Naive thymus-derived CD8-positive, alpha-beta T cell (primary cell): ENCODE measurements at regions not wholly inside any gene's neighbourhood (a gene's known extent, or its start where the extent isn't known, plus 50 kb on each side); places are given as distances from the start of the nearest gene placed in this dataset.

Experiments used
- ATAC-seq, 2 donors: fragments of 150-1000 bp; cut with Tn5 transposase in 1 of 2; sonication (Bioruptor Pico), chemical (Tn5 transposase) in 1 of 2; 1 replicate in 1 of 2; 2 replicates in 1 of 2; pipeline ENCODE4 v1.10.0; 2021; ENCODE audit warnings: mild to moderate bottlenecking in 2 of 2, moderate library complexity in 2 of 2
- POLR2A ChIA-PET: fragments of 350-600 bp; sonication (Branson Sonifier 250); formaldehyde crosslinking; loops from one replicate; lab custom pipeline; 2021; ENCODE audit warnings: antibody characterized with exemption; lab: Charles Lee
- DNase-seq, 10 donors: peaks; one replicate each; pipeline versions ENCODE4 v3.0.0 to v3.0.0-alpha.2; 2020 to 2022
- H3K27ac Mint-ChIP-seq, 10 donors: one replicate each; pipeline ENCODE4 v1.8.0; 2020 to 2022; ENCODE audit warnings: mild to moderate bottlenecking in 10 of 10, mixed read lengths in 10 of 10, moderate library complexity in 4 of 10, inconsistent platforms in 1 of 10
- H3K27me3 Mint-ChIP-seq, 5 donors: one replicate each; pipeline ENCODE4 v1.8.0; 2021 to 2022; ENCODE audit warnings: mixed read lengths in 5 of 5
- H3K36me3 Mint-ChIP-seq, 3 donors: one replicate each; pipeline ENCODE4 v1.8.0; 2020 to 2022; ENCODE audit warnings: mixed read lengths in 3 of 3, mild to moderate bottlenecking in 2 of 3, inconsistent platforms in 1 of 3
- H3K4me1 Mint-ChIP-seq, 4 donors: one replicate each; pipeline ENCODE4 v1.8.0; 2021 to 2022; ENCODE audit warnings: mixed read lengths in 4 of 4
- H3K4me3 Mint-ChIP-seq, 10 donors: one replicate each; pipeline ENCODE4 v1.8.0; 2020 to 2022; ENCODE audit warnings: mild to moderate bottlenecking in 10 of 10, mixed read lengths in 10 of 10, moderate library complexity in 6 of 10, inconsistent platforms in 1 of 10
- H3K9me3 Mint-ChIP-seq, 9 donors: one replicate each; pipeline ENCODE4 v1.8.0; 2020 to 2022; ENCODE audit warnings: mixed read lengths in 9 of 9, mild to moderate bottlenecking in 3 of 9, inconsistent platforms in 1 of 9, moderate library complexity in 1 of 9

DNA sequence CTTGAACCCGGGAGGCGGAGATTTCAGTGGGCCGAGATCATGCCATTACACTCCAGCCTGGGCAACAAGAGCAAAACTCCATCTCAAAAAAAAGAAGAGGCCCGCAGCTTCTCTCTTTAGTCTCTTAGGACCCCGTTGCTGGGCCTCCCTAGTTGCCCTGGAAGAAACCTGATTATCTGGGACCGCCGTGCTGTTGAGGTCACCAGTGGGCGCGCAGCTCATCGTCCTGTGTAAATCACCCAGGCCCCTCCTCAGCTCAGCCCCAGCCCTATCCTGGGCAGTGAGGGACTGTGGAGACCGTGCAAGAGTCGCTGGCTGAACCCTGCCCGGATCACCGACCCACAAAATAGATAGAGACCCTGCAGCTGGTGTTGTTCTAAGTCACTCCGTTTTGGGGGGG lies 85.0 kb downstream of the UNCX start:
- Mint-ChIP-seq H3K9me3 (no peaks in the 10 kb centered on the region), H3K4me3 (no peak overlapping the region), H3K4me1 (no peaks in the 10 kb centered on the region), H3K27ac (no peak overlapping the region), H3K27me3 (peaks cover 0 to 22% (median 6%) of the 10 kb centered on the region in 5 donors), H3K36me3 (no peaks in the 10 kb centered on the region)
- POLR2A ChIA-PET, result no interaction called here
- DNase-seq (peak in 1 of 10 donors; percentile 23), ATAC-seq (no peak)

DNA sequence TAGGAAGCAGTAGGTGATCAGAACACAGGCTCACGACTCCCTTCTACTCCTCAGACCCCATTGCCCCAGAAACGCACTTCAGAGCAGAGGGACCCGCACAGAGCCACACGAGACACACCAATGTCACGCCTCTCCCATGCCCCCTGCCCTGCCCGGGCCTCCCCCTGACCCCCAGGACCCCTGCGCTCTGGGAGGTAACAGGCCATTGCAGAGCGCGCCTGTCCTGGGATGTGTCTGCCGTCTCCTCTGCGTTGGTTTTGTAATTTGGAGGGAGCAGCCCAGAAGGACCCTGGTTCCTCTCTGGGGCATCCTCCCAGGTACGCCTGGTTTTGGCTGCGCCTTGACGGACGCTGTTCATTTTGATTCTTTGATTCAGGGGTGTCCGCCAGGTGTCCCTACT lies 85.4 kb downstream of the UNCX start:
- Mint-ChIP-seq H3K36me3 (no peaks in the 10 kb centered on the region), H3K27ac (no peak overlapping the region), H3K9me3 (no peaks in the 10 kb centered on the region), H3K27me3 (peaks cover 0 to 22% (median 6%) of the 10 kb centered on the region in 5 donors), H3K4me1 (no peaks in the 10 kb centered on the region), H3K4me3 (no peak overlapping the region)
- DNase-seq (peak in 1 of 10 donors; percentile 54), ATAC-seq (no peak)
- POLR2A ChIA-PET, result no interaction called here

DNA sequence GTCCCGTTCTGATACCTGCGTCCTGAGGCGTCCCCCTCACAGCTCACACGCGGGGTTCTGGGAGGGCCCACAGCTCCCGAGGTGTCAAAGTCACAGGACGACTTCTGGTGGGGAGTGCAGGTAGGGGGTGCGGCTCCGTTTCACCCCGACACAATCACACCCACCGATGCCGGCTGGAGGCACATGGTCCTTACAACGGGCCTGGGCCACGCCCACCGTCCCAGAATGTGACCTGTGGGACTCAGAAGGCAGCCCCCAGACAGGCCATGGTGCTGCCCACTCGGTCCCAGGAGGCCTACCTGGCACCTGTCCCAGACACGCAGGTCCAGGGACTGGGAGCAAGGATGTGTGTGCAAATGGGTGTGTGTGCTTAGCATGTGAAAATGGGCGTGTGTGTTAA lies 86.0 kb downstream of the UNCX start:
- ATAC-seq, result no peak
- Mint-ChIP-seq H3K4me3 (no peak overlapping the region), H3K27ac (no peak overlapping the region), H3K9me3 (no peaks in the 10 kb centered on the region), H3K27me3 (peaks cover 0 to 25% (median 8%) of the 10 kb centered on the region in 5 donors), H3K36me3 (no peaks in the 10 kb centered on the region), H3K4me1 (no peaks in the 10 kb centered on the region)
- POLR2A ChIA-PET, result no interaction called here
- DNase-seq, result peak in 1 of 10 donors; percentile 24

DNA sequence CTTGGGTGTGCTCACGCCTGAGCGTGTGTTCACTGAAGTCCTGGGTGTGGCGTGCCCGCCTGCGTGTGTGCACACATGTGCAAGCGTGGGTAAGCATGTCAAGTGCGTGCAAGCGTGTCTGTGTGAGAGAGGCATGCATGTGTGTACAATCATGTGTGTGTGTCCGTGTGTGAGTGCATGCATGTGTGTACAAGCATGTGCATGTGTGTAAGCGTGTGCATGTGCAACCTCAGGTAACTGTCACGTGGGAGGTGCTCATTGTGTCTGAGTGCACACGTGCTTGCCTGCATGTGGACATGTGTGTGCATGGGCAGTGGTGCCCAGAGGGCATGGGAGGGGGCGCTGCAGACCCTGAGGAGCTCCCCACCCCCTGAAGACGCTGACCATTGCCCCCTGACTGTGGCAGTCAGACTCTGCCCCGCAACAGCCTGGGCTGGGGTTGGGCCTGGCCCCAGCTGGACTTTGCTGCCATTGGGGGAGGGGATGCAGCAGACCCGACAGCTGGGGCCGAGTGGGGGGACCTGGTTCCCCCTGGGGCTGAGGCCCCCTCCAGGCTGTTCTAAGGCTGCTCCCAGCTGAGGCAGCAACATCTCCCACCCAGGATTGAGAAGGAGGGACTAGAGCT lies 88.1 kb downstream of the UNCX start:
- Mint-ChIP-seq H3K27ac (no peak overlapping the region), H3K4me3 (no peak overlapping the region), H3K9me3 (no peaks in the 10 kb centered on the region), H3K4me1 (no peaks in the 10 kb centered on the region), H3K36me3 (no peaks in the 10 kb centered on the region), H3K27me3 (peaks cover 2 to 40% (median 16%) of the 10 kb centered on the region in 5 donors)
- DNase-seq (peak in 1 of 10 donors; percentile 53), ATAC-seq (no peak)
- POLR2A ChIA-PET, result no interaction called here

DNA sequence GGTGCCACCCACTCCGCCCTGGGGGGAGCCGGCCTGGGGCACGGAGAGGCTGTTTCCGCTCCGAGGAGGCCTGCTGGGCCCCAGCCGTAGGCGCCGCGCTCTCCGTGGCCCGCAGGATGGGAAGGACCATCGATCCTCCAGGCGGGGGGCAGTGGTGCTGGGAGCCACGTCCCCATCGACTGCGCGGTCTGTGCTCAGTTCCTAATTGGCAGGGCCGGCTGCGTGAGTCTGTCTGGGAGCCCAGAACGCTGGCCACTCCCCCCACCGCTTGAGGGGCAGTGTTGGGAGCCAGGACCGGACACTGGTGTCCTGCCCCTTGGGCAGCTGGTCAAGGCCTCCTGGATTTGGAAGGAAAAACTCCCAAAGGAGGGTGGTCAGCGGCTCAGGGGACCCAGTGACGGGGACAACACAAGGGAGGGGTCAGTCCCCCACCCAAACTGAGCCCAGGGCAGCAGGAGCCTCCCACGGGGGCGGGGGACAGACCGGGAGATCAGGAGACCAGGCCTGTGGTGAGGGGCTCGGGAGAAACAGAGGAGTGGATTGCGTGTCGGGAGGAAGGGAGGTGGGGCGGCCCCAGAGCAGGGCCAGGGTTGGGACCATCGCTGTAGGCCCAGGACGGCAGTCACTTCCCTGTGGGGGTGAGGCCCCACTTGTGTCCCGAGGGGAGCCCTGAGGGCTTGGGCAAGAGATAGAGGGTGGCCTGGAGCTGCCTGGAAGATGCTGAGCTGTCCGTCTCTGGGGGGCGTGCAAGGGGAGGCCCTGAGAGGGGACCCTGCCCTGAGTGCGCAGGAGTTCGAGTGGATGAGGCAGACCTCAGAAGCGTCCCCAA lies 89.0 kb downstream of the UNCX start:
- no peaks in the 10 kb centered on the region for H3K4me1 Mint-ChIP-seq
- POLR2A ChIA-PET, result no interaction called here
- DNase-seq (peak in 1 of 10 donors; percentile 58), ATAC-seq (no peak)
- no peaks in the 10 kb centered on the region for H3K36me3 Mint-ChIP-seq
- peaks cover 3 to 33% (median 15%) of the 10 kb centered on the region in 5 donors for H3K27me3 Mint-ChIP-seq
- no peaks in the 10 kb centered on the region for H3K9me3 Mint-ChIP-seq
- H3K4me3 Mint-ChIP-seq, result no peak overlapping the region
- no peak overlapping the region for H3K27ac Mint-ChIP-seq

DNA sequence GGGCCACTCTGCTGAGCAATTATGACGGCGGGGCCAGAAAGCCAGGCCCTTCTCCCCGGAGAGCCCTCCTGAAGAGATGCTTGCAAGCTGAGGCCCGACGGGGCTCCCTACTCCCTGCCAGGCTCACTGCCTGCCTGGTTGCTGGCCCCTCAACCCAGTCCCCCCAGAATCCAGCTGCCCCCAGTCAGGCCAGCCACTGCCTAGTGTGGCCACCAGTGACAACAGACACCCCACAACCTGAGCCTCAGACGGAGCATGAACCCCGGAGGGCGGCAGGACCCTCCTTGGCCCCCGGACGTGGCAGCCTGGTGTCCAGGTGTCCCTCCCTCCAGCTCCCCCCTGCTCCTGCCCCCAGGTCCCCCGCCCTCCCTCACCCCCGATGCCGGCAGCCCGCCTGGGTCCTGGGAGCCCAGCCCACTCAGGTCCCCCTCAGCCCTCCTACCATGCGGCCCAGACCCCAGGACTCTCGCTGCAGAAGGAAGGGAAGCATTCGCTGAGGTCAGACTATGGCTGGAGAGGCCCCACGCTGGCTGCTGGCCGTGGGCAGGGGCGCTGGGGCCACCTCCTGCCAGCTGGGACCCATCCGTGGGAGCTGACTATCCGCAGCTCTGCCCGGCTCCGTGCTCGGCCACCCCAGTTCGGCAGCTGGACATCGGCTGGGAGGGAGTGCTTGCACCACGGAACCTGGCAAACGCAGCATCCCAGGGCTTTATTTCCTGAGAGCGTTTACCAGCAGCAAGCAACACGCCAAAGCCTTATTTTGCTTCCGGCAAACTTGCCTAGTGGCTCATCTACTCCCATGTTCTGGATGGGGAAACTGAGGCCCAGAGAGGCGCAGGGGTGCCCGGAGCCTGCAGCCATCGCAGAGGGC lies 89.8 kb downstream of the UNCX start:
- POLR2A ChIA-PET, result no interaction called here
- no peak overlapping the region for H3K4me3 Mint-ChIP-seq
- no peaks in the 10 kb centered on the region for H3K9me3 Mint-ChIP-seq
- H3K4me1 Mint-ChIP-seq, result no peaks in the 10 kb centered on the region
- no peaks in the 10 kb centered on the region for H3K36me3 Mint-ChIP-seq
- no peak overlapping the region for H3K27ac Mint-ChIP-seq
- ATAC-seq (no peak), DNase-seq (peak in 1 of 10 donors; percentile 59)
- H3K27me3 Mint-ChIP-seq, result peaks cover 3 to 33% (median 16%) of the 10 kb centered on the region in 5 donors

DNA sequence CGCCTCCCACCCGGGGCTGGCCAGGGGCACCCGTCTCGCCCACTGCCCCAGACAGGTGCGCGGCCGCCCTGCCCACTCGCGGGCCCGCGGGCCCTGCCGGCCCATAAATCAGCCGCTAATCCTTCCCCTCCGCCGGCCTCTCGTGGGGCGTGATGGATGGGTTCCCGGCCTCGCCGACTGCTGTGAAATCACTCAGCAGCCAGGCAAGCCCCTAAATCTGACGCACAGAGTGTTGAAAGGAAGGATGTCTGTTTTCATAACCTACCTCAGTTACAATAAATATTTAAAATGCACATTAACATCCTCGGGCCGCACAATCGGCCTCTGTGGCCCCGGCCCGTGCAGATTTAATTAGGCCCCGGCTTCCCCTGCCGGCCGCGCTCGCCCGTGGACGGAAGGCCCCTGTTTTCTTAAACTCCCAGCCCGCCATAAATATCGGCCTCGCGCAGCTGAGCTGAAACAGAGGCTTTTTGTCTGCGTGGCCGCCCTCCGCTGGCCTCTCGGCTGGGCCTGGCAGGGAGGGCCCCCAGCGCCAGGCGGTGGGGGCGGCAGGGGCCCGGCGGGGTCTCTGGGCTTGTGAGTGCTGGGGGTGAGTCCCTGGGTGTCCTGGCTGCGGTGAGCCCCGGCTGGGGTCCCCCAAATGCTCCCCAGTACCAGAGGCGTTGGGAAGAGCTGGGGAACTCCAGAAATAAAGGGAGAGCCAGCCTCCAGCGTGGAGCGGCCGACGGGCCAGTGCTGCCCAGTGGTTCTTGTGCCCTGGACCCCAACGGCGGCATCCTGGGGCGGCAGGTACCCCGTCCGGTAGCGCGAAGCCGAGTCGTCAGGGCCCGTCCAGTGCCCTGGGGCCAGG lies 90.7 kb downstream of the UNCX start:
- H3K9me3 Mint-ChIP-seq, result no peaks in the 10 kb centered on the region
- H3K4me3 Mint-ChIP-seq, result no peak overlapping the region
- no peak overlapping the region for H3K27ac Mint-ChIP-seq
- H3K36me3 Mint-ChIP-seq, result no peaks in the 10 kb centered on the region
- ATAC-seq (no peak), DNase-seq (peak in 1 of 10 donors; percentile 40)
- no peaks in the 10 kb centered on the region for H3K4me1 Mint-ChIP-seq
- H3K27me3 Mint-ChIP-seq, result peaks cover 3 to 27% (median 13%) of the 10 kb centered on the region in 5 donors
- POLR2A ChIA-PET, result no interaction called here

DNA sequence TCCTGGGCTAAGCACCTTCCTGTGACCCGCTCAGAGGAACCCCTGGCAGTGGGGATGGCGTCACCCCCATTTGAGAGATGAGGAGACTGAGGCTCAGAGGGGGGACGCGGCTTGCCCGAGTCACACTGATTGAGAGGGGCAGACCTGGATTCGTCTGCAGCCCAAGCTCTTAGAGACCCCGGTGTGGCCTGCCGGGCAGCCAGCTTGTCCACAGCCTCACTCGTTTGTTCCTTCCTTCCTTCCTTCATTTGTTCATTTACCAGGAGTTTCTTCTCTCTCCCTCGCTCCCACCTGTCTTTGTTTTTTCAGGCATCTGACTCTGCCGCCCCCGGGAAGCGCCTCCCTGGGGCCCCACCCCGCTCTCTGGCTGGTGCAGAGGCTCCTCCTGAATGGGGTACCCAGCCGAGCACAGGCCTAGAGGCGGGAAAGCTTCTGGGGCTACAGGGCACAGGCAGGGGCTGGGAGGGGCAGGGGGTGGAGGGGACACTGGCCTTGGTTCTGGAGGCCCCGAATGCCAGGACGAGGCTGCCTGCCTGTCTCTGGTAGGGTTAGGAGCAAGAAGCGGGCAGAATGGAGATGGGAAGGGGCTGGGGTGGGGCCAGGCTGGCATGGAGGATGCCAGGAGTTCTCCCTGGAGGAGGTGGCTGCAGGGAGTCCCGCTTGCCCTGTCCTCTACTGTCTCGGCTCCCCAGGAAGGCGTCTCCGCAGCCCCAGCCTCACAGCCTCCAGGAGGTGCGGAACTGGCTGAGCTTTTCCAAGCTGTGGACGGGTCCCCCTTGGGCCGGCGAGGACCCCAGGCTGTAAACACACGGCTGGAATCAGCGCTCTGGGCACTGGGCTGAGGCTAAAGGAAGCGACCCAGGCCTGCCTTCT lies 91.6 kb downstream of the UNCX start:
- no peaks in the 10 kb centered on the region for H3K9me3 Mint-ChIP-seq
- H3K27me3 Mint-ChIP-seq, result peaks cover 3 to 24% (median 11%) of the 10 kb centered on the region in 5 donors

DNA sequence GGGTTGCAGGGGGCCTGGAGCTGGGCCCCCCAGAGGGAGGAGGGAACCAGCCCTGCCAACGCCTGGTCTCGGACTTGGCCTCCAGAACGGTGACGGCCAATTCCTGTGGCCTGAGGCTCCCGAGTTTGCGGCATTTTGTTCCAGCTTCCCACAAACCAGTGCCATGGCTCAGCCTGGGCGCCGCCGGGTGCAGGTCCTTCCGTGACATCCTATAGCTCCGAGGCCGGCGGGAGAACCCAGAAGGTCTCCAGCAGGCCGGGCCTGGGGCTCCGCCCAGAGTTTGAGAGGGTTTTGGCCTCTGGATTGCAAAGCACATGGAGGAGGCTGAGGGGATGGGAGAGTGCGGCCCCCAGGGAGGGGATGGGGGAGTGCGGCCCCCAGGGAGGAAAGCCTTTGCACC lies 92.6 kb downstream of the UNCX start:
- Mint-ChIP-seq H3K27me3 (peaks cover 3 to 30% (median 11%) of the 10 kb centered on the region in 5 donors), H3K4me1 (no peaks in the 10 kb centered on the region), H3K4me3 (no peak overlapping the region), H3K36me3 (no peaks in the 10 kb centered on the region), H3K27ac (no peak overlapping the region), H3K9me3 (no peaks in the 10 kb centered on the region)
- POLR2A ChIA-PET, result no interaction called here
- ATAC-seq (no peak), DNase-seq (peak in 1 of 10 donors; percentile 34)

More for the DNA sequence above, 91.6 kb downstream of the UNCX start:
- Mint-ChIP-seq H3K36me3 (no peaks in the 10 kb centered on the region), H3K4me1 (no peaks in the 10 kb centered on the region), H3K27ac (no peak overlapping the region), H3K4me3 (no peak overlapping the region)
- ATAC-seq (no peak), DNase-seq (peak in 1 of 10 donors; percentile 48)
- POLR2A ChIA-PET, result no interaction called here

DNA sequence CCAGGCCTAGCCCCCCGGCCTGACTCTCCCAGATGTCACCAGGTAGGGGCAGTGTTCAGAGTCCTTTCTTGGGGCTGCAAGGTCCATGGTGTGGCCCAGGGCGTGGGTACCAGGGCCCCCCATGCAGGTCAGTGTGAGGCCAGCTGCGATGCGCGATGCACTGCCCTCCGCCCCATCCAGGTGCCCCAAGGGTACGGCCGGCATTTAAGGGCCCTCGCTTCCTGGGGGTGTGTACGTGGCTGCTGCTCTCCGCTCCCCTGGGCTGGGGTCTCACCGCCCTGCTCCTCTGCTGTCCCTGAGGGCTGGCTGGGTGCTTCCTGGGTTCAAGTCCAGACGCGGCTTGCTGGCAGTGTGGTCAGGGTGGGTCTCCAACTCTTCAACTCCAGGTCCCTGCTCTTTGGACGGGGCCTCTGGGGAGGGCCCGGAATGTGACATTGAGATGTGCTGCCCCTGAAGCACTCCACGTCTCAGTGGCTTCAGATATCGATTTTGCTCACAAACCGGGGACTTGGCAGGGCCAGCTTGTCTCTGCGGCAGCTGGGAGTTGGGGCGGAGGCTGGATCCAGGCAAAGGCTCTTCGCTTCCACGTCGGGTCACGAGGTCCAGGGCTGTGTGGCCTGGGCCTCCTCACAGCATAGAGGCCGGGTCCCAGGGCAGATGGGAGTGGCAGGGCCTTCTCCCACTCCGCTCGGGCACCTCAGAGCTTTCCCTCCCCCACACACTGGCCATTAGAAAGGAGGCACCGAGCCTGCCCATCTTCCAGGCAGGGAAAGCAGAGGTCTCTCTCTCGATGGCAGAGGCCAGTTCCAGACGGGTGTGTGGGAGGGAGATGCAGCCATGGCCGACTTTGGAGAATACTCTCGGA lies 93.2 kb downstream of the UNCX start:
- Mint-ChIP-seq H3K27me3 (peaks cover 4 to 35% (median 11%) of the 10 kb centered on the region in 5 donors), H3K36me3 (no peaks in the 10 kb centered on the region), H3K4me3 (no peak overlapping the region), H3K9me3 (no peaks in the 10 kb centered on the region), H3K27ac (no peak overlapping the region), H3K4me1 (no peaks in the 10 kb centered on the region)
- POLR2A ChIA-PET, result no interaction called here
- ATAC-seq, result no peak
- peak in 1 of 10 donors; percentile 55 for DNase-seq

DNA sequence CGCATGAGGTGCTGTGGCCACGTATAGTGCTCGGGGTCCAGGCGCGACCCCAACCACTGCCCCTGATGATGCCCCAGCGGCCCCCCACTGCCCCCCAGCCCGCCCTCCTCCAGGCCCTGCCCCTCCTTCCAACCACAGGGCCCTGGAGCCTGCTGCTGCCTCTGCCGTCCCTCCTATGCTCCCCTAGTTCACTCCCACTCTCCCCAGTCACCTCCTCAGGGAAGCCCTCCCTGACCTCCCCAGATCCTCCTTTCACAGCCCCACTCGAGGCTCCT lies 93.8 kb downstream of the UNCX start:
- H3K36me3 Mint-ChIP-seq, result no peaks in the 10 kb centered on the region
- no peaks in the 10 kb centered on the region for H3K9me3 Mint-ChIP-seq
- H3K27ac Mint-ChIP-seq, result peak overlapping the region in 1 of 10 donors; percentile 63
- DNase-seq, result no peak
- H3K27me3 Mint-ChIP-seq, result peaks cover 4 to 37% (median 12%) of the 10 kb centered on the region in 5 donors
- no peak overlapping the region for H3K4me3 Mint-ChIP-seq
- no peaks in the 10 kb centered on the region for H3K4me1 Mint-ChIP-seq
- no peak for ATAC-seq
- POLR2A ChIA-PET, result no interaction called here
